ENCODE measurements at regions not wholly inside any gene's neighbourhood (a gene's known extent, or its start where the extent isn't known, plus 50 kb on each side); places are given as distances from the start of the nearest gene placed in this dataset.

GRCh38 chr6:122222761-122223160 is 176.7 kb upstream of the HSF2 start:
- no peak for TF ChIP-seq POLR2AphosphoS5 (IDR thresholded peaks at IDR 0.05; ENCODE audit: low read depth, low read length)
- TF ChIP-seq CTCF (IDR thresholded peaks at IDR 0.05), result no peak
- no peak for TF ChIP-seq REST (IDR thresholded peaks at IDR 0.05; ENCODE audit: insufficient read depth in 1 of 2, low read depth in 2 of 2, low read length in 1 of 2)
- TF ChIP-seq SIN3A (IDR thresholded peaks at IDR 0.05; ENCODE audit: borderline replicate concordance, insufficient read depth, low read depth, low read length), result no peak
- no peak for TF ChIP-seq TCF7L2 (IDR thresholded peaks at IDR 0.05; ENCODE audit: low read depth, low read length)

All from Panc1 (cell line).